Activated CD4-positive, alpha-beta memory T cell treated with anti-CD3 and anti-CD28 coated beads for 36 hours (primary cell): ENCODE measurements at regions not wholly inside any gene's neighbourhood (a gene's known extent, or its start where the extent isn't known, plus 50 kb on each side); places are given as distances from the start of the nearest gene placed in this dataset.

ENCODE experiments used
- CTCF ChIA-PET: fragments of 350-600 bp; sonication (Branson Sonifier 250); formaldehyde crosslinking; loops from one replicate; lab custom pipeline; 2021; ENCODE audit warnings: antibody characterized with exemption, inconsistent platforms; lab: Charles Lee
- POLR2A ChIA-PET: fragments of 350-600 bp; sonication (Branson Sonifier 250); formaldehyde crosslinking; loops from one replicate; lab custom pipeline; 2021; ENCODE audit warnings: antibody characterized with exemption; lab: Charles Lee
- DNase-seq: peaks from one replicate; pipeline ENCODE4 v3.0.0-alpha.2; 2020
- H3K27ac Mint-ChIP-seq: one replicate; pipeline ENCODE4 v1.8.0; 2021; ENCODE audit warnings: mixed read lengths
- H3K27me3 Mint-ChIP-seq: one replicate; pipeline ENCODE4 v1.8.0; 2021; ENCODE audit warnings: mixed read lengths
- H3K36me3 Mint-ChIP-seq: one replicate; pipeline ENCODE4 v1.8.0; 2021; ENCODE audit warnings: mixed read lengths
- H3K4me1 Mint-ChIP-seq: one replicate; pipeline ENCODE4 v1.8.0; 2021; ENCODE audit warnings: low read depth, mixed read lengths
- H3K4me3 Mint-ChIP-seq: one replicate; pipeline ENCODE4 v1.8.0; 2021; ENCODE audit warnings: mild to moderate bottlenecking, mixed read lengths
- H3K9me3 Mint-ChIP-seq: one replicate; pipeline ENCODE4 v1.8.0; 2021; ENCODE audit warnings: mixed read lengths
- intact Hi-C: fragments of 100-400 bp; cut with micrococcal nuclease; formaldehyde crosslinking; loops from one replicate; pipeline ENCODE4 v1.15.1; 2023

DNA sequence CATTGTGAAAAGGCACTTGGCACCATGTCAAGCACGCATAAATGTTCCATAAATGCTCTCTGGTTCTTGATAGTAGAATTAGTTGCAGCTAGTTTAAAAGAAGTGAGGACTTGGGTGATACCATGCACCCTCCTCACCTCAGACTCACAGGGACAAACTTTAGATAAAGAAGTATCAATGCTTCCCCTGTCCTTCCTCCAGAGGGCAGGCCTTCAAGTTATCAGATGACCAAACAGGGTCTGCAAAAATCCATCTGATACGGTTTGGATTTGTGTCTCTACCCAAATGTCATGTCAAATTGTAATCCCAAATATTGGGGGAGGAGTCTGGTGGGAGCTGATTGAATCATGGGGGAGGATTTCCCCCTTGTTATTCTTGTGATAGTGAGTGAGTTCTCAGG is 54.1 kb downstream of the C1QL2 start:
- CTCF ChIA-PET: no interaction called here
- no peak for DNase-seq
- Mint-ChIP-seq H3K4me1 (no peaks in the 10 kb centered on the region), H3K9me3 (peaks cover 22% of the 10 kb centered on the region), H3K27ac (no peak overlapping the region), H3K27me3 (no peaks in the 10 kb centered on the region), H3K36me3 (no peaks in the 10 kb centered on the region), H3K4me3 (no peak overlapping the region)
- intact Hi-C loops: no loop called here
- POLR2A ChIA-PET: no interaction called here

DNA sequence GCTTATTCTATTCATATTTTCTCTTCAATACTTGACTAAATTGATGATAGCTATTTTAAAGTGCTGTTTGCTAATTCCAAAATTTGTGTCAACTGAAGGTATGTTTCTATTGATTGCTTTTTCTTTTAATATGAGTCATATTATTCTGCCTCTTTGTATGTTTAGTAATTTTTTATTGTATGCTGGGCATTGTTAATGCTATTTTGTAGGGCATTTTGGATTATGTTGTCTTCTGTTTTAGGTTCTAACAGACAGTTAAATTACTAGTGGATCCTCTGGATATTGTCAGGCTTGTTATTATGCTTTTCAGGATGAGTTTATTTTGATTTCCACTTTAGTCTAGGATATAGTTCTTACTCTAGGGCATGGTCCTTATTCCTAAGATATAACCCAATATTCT is 55.6 kb downstream of the C1QL2 start:
- ChIA-PET CTCF (no interaction called here), POLR2A (no interaction called here)
- no peaks in the 10 kb centered on the region for H3K36me3 Mint-ChIP-seq
- H3K27ac Mint-ChIP-seq: no peak overlapping the region
- intact Hi-C loops: no loop called here
- no peaks in the 10 kb centered on the region for H3K4me1 Mint-ChIP-seq
- H3K4me3 Mint-ChIP-seq: no peak overlapping the region
- no peak for DNase-seq
- peaks cover 28% of the 10 kb centered on the region for H3K9me3 Mint-ChIP-seq
- no peaks in the 10 kb centered on the region for H3K27me3 Mint-ChIP-seq

DNA sequence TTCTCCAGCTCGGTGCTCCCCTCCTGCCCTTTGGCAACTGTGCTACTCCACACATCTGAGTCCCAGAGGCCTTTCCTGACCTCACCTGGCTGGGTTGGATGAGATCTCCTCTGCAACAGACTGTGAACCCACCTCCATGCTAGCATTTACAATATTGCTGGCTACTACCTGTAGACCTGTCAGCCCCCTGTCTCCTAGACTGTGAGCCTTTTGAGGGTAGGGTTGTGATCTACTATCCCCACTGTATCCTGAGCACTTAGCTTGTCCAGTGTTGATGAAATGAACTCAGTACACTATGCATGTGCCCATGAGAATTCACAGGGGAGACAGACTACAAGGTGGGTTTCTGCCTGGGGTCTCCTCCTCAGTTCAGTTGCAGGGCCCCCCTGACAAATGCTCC is 70.1 kb downstream of the C1QL2 start:
- no peak for DNase-seq
- Mint-ChIP-seq H3K9me3 (no peaks in the 10 kb centered on the region), H3K36me3 (no peaks in the 10 kb centered on the region), H3K27ac (no peak overlapping the region), H3K4me3 (no peak overlapping the region), H3K4me1 (no peaks in the 10 kb centered on the region), H3K27me3 (peaks cover 1% of the 10 kb centered on the region)
- POLR2A ChIA-PET: no interaction called here
- intact Hi-C loops: no loop called here
- CTCF ChIA-PET: no interaction called here

- CTCF ChIA-PET: no interaction called here
- DNase-seq: no peak
- intact Hi-C loops: no loop called here
- POLR2A ChIA-PET: interaction anchor here (0.5 kb wide), 1 partner anchor 455 kb away, joined by 5 read pairs; no protein-coding TSS in a partner anchor
- H3K4me3 Mint-ChIP-seq: no peak overlapping the region
- H3K4me1 Mint-ChIP-seq: no peaks in the 10 kb centered on the region
- no peak overlapping the region for H3K27ac Mint-ChIP-seq
- H3K9me3 Mint-ChIP-seq: peaks cover 4% of the 10 kb centered on the region
- H3K27me3 Mint-ChIP-seq: peaks cover 1% of the 10 kb centered on the region
- no peaks in the 10 kb centered on the region for H3K36me3 Mint-ChIP-seq
These were observed 72.2 kb downstream of the C1QL2 start for GRCh38 chr2:119086327-119086726.

- H3K27ac Mint-ChIP-seq: no peak overlapping the region
- no peaks in the 10 kb centered on the region for H3K4me1 Mint-ChIP-seq
- intact Hi-C loops: no loop called here
- H3K27me3 Mint-ChIP-seq: peaks cover 1% of the 10 kb centered on the region
- peaks cover 6% of the 10 kb centered on the region for H3K9me3 Mint-ChIP-seq
- DNase-seq: no peak
- ChIA-PET CTCF (no interaction called here), POLR2A (no interaction called here)
- H3K36me3 Mint-ChIP-seq: no peaks in the 10 kb centered on the region
- H3K4me3 Mint-ChIP-seq: no peak overlapping the region
These were observed 72.9 kb downstream of the C1QL2 start for GRCh38 chr2:119085613-119086012.

DNA sequence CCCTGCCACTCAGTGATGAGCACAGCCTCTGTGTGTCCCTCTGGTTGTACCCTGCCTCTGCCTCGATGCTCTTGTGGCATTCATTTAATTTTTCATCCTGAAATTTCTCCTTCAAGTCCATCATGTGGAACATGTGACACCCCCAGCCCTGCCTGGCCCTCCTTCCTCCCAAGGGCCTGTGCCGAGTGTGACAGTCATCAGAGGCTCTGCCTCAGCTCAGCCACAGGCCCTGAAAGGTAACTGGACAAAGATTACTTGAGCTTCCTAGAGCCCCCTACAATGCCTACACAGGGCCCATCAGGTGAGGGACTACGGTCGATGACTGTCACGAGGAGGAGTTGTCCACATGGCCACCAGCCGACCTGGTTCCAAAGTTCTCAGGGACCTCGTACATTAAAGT is 75.1 kb downstream of the C1QL2 start:
- Mint-ChIP-seq H3K4me3 (no peak overlapping the region), H3K4me1 (no peaks in the 10 kb centered on the region), H3K27me3 (no peaks in the 10 kb centered on the region), H3K9me3 (peaks cover 6% of the 10 kb centered on the region), H3K27ac (no peak overlapping the region), H3K36me3 (no peaks in the 10 kb centered on the region)
- intact Hi-C loops: no loop called here
- ChIA-PET POLR2A (no interaction called here), CTCF (no interaction called here)
- DNase-seq: no peak

DNA sequence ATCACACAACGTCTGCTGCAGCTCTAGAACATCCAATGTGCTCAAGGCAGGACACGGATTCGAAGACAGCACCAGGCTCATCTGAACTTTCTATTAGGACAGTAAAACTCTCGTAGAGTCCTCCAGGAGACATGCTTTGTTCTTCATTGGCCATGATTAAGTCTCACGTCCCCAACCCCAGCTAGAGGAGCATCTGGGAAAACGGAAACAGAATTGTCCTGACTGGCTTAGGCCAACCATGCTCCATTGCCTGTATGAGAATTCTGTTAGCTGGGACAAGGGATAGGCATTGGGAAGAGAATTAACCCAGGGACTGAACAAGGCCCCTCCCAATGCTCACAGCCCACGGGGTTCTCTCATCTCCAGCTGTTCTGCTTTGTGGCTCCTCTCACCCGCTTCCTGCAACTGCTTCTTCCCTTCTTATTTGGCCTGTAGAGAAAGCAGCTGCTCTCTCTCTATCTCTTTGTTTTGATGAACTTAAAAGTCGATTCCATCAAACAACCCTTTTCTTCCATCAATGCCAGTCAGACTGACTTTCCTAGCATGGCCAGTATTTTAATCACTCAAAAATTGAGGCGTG is 75.6 kb downstream of the C1QL2 start:
- H3K27ac Mint-ChIP-seq: no peak overlapping the region
- H3K36me3 Mint-ChIP-seq: no peaks in the 10 kb centered on the region
- ChIA-PET POLR2A (no interaction called here), CTCF (no interaction called here)
- intact Hi-C loops: no loop called here
- no peaks in the 10 kb centered on the region for H3K27me3 Mint-ChIP-seq
- H3K4me3 Mint-ChIP-seq: no peak overlapping the region
- DNase-seq: no peak
- H3K9me3 Mint-ChIP-seq: peaks cover 6% of the 10 kb centered on the region
- no peaks in the 10 kb centered on the region for H3K4me1 Mint-ChIP-seq

DNA sequence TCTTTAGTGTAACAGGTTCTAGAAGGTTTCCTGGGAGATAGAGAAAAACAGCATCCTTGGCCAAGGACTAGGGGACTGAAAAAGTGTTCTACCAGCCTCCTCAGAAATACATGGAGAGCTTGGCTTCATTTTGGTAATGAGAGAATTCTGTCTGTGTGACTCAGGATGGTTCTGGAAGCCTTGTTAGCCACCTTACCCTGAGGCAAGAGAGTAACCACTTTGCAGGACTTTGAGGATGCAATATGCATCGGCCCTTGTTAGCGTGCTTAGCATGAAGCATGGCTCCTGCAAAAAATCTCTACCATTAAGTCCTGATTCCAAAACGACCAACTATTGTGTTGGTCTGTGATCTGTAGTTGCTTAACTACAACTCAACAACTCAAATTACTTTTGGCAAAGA is 79.8 kb downstream of the C1QL2 start:
- Mint-ChIP-seq H3K9me3 (peaks cover 6% of the 10 kb centered on the region), H3K4me1 (no peaks in the 10 kb centered on the region), H3K4me3 (no peak overlapping the region), H3K36me3 (no peaks in the 10 kb centered on the region), H3K27ac (no peak overlapping the region), H3K27me3 (no peaks in the 10 kb centered on the region)
- CTCF ChIA-PET: no interaction called here
- POLR2A ChIA-PET: no interaction called here
- intact Hi-C loops: no loop called here
- DNase-seq: no peak

- intact Hi-C loops: no loop called here
- DNase-seq: no peak
- ChIA-PET POLR2A (no interaction called here), CTCF (no interaction called here)
- Mint-ChIP-seq H3K9me3 (peaks cover 6% of the 10 kb centered on the region), H3K27me3 (no peaks in the 10 kb centered on the region), H3K4me1 (no peaks in the 10 kb centered on the region), H3K4me3 (no peak overlapping the region), H3K36me3 (no peaks in the 10 kb centered on the region), H3K27ac (no peak overlapping the region)
These were observed 81.8 kb downstream of the C1QL2 start for GRCh38 chr2:119076713-119077112.

GRCh38 chr2:119073213-119073612 is 85.3 kb downstream of the C1QL2 start:
- intact Hi-C loops: no loop called here
- no peaks in the 10 kb centered on the region for H3K4me1 Mint-ChIP-seq
- DNase-seq: no peak
- CTCF ChIA-PET: no interaction called here
- no peaks in the 10 kb centered on the region for H3K36me3 Mint-ChIP-seq
- no peaks in the 10 kb centered on the region for H3K9me3 Mint-ChIP-seq
- H3K27ac Mint-ChIP-seq: no peak overlapping the region
- H3K27me3 Mint-ChIP-seq: no peaks in the 10 kb centered on the region
- H3K4me3 Mint-ChIP-seq: no peak overlapping the region
- POLR2A ChIA-PET: no interaction called here

DNA sequence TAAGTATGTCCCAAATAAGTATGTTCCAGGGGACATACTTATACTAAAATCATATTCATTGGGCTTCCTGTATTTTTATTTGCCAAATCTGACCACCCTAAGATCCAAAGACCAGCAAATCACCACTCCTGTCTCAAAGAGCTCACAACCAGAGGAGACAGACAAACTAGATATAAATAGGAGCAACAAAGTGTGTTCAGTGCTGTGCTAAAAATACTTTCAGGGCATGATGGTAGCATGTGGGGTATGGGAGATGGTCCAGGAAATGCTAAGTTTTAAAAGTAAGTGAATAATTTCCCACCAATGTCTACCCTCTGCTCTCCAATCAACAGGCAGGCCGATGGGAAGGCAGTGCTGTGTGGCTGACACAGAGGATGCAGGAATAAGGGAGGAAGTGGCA is 87.1 kb downstream of the C1QL2 start:
- H3K27ac Mint-ChIP-seq: no peak overlapping the region
- no peaks in the 10 kb centered on the region for H3K4me1 Mint-ChIP-seq
- H3K4me3 Mint-ChIP-seq: no peak overlapping the region
- intact Hi-C loops: no loop called here
- H3K36me3 Mint-ChIP-seq: no peaks in the 10 kb centered on the region
- ChIA-PET POLR2A (no interaction called here), CTCF (no interaction called here)
- no peak for DNase-seq
- no peaks in the 10 kb centered on the region for H3K27me3 Mint-ChIP-seq
- H3K9me3 Mint-ChIP-seq: no peaks in the 10 kb centered on the region

- intact Hi-C loops: no loop called here
- no peaks in the 10 kb centered on the region for H3K9me3 Mint-ChIP-seq
- no peaks in the 10 kb centered on the region for H3K36me3 Mint-ChIP-seq
- no peak for DNase-seq
- no peak overlapping the region for H3K27ac Mint-ChIP-seq
- H3K27me3 Mint-ChIP-seq: no peaks in the 10 kb centered on the region
- ChIA-PET CTCF (no interaction called here), POLR2A (no interaction called here)
- no peaks in the 10 kb centered on the region for H3K4me1 Mint-ChIP-seq
- no peak overlapping the region for H3K4me3 Mint-ChIP-seq
These were observed 88.8 kb downstream of the C1QL2 start for GRCh38 chr2:119069781-119070180.

DNA sequence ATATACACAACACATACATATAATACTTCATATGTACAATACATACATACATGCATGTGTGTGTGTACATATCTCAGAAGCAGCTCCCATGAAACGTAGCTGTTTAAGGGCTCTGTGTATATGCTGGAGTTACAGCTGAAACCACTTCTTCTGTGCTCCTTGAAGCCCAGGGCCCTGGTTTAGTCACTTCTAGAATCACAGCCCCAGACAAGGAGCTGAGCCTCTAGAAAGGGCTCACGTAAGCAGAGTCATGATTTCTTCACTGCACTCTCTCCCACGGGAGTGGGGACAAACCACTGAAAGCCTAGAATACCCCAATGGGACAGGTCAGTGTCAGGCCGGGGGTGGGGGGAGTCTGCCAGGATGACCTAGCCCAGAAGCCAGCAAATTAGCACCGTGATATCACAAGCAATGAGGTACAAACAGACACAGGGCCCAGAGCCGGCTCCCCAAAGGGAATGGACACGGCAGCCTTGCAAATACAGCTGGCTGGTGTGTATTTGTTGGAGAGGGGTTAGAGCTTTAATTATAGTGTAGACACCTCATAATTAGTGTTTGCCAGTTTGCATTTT is 90.3 kb downstream of the C1QL2 start:
- H3K4me1 Mint-ChIP-seq: no peaks in the 10 kb centered on the region
- H3K36me3 Mint-ChIP-seq: no peaks in the 10 kb centered on the region
- no peak overlapping the region for H3K27ac Mint-ChIP-seq
- no peak overlapping the region for H3K4me3 Mint-ChIP-seq
- H3K9me3 Mint-ChIP-seq: no peaks in the 10 kb centered on the region
- no peaks in the 10 kb centered on the region for H3K27me3 Mint-ChIP-seq
- DNase-seq: no peak
- CTCF ChIA-PET: no interaction called here
- intact Hi-C loops: no loop called here
- POLR2A ChIA-PET: no interaction called here
